Esophagus squamous epithelium (tissue), 5 donors: ENCODE measurements at regions not wholly inside any gene's neighbourhood (a gene's known extent, or its start where the extent isn't known, plus 50 kb on each side); places are given as distances from the start of the nearest gene placed in this dataset.
A peak's percentile ranks its signal among the peaks of the same experiment; 100 is the strongest.

ENCODE experiments used
- DNase-seq: peaks from one replicate; lab custom pipeline; 2025; lab: John Stamatoyannopoulos, UW
- H3K27ac ChIP-seq, 4 donors: fragments of 200-600 bp; sonication (generic); one replicate each; pipeline ENCODE4 v1.5.1; 2016 to 2019; ENCODE audit warnings: mild to moderate bottlenecking in 1 of 4
- H3K27me3 ChIP-seq, 4 donors: fragments of 200-600 bp; sonication (generic); 1 replicate in 3 of 4; 2 replicates in 1 of 4; pipeline versions ENCODE4 v1.5.1 to v1.6.0; 2017 to 2021; ENCODE audit warnings: antibody characterized with exemption in 1 of 4
- H3K36me3 ChIP-seq, 3 donors: fragments of 200-600 bp; sonication (generic); one replicate each; pipeline ENCODE4 v1.5.1; 2016 to 2019
- H3K4me1 ChIP-seq, 3 donors: fragments of 200-600 bp; sonication (generic); one replicate each; pipeline ENCODE4 v1.5.1; 2017 to 2019
- H3K4me3 ChIP-seq, 4 donors: fragments of 200-600 bp; sonication (generic); 1 replicate in 3 of 4; 2 replicates in 1 of 4; pipeline ENCODE4 v1.5.1; 2016 to 2019; ENCODE audit warnings: mild to moderate bottlenecking in 2 of 4, moderate library complexity in 1 of 4
- H3K9me3 ChIP-seq, 3 donors: fragments of 200-600 bp; sonication (generic); one replicate each; pipeline ENCODE4 v1.5.1; 2016 to 2019
- POLR2A ChIP-seq, 4 donors: fragments of 450-650 bp; IDR thresholded peaks; one replicate each; pipeline ENCODE4 v1.6.1; 2017; ENCODE audit warnings: antibody characterized with exemption in 4 of 4, mild to moderate bottlenecking in 4 of 4, moderate library complexity in 3 of 4
- whole genome bisulfite sequencing, 2 donors: methylation state at CpG; one replicate each; pipeline ENCODE4 v1.1.5; 2018; 5-methylcytosine and 5-hydroxymethylcytosine counted together
- intact Hi-C: fragments of 100-400 bp; cut with DNase I; formaldehyde crosslinking; loops from one replicate; pipeline ENCODE4 v1.15.0; 2022
- TF ChIP-seq, protein P1 (sequence below), 6 experiments: fragments of 450-650 bp in 4 of 6; fragments of 200-600 bp in 2 of 6; sonication (generic) in 2 of 6; IDR thresholded peaks; one replicate each; pipeline ENCODE4 v1.5.1; 2016 to 2019; ENCODE audit warnings: antibody characterized with exemption in 6 of 6, mild to moderate bottlenecking in 4 of 6, moderate library complexity in 4 of 6
- donor health status: DM: yes; HTN: yes; CAD: no.

DNA sequence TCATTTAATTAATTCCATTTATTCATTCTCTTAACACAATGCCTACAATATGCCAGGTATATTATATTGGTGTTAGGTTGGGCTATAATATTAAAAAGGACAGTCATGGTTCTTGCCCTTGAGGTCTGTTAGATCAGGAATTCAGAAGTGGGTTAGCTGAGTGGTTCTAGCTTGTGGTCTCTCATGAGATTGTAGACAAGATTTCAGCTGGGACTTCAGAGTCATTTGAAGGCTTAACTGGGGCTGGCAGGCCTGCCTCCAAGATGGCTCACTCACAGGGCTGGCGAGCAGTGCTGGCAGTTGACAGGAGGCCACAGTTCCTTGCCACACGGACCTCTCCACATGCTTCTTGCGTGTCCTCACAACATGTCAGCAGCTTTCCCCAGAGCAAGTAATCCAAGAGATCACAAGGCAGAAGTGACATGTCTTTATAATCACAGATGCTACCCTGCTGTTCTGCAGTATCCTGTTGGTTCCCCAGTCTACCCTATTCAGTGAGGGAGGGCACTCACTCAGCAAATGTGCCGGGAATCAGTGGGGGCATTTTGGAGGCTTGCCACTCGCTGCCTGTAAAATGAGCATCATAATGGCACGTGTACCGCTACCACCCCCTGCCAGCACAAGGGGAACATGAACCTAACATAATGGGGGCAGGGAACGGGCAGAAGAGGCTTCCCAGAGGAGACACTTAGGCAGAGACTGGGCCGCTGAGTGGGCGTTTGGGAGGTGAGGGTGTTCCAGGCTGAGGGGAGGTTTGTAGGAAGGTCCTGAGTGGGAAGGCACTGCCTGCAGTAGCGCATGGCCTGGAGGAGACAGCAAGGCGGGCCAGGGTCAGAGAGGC is 70.0 kb downstream of the EXOSC2 start:
- no peak overlapping the region for H3K4me3 ChIP-seq
- no peak for TF ChIP-seq POLR2A (IDR thresholded peaks at IDR 0.05)
- TF ChIP-seq, protein P1, sequence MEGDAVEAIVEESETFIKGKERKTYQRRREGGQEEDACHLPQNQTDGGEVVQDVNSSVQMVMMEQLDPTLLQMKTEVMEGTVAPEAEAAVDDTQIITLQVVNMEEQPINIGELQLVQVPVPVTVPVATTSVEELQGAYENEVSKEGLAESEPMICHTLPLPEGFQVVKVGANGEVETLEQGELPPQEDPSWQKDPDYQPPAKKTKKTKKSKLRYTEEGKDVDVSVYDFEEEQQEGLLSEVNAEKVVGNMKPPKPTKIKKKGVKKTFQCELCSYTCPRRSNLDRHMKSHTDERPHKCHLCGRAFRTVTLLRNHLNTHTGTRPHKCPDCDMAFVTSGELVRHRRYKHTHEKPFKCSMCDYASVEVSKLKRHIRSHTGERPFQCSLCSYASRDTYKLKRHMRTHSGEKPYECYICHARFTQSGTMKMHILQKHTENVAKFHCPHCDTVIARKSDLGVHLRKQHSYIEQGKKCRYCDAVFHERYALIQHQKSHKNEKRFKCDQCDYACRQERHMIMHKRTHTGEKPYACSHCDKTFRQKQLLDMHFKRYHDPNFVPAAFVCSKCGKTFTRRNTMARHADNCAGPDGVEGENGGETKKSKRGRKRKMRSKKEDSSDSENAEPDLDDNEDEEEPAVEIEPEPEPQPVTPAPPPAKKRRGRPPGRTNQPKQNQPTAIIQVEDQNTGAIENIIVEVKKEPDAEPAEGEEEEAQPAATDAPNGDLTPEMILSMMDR (IDR thresholded peaks at IDR 0.05): no peak
- H3K27me3 ChIP-seq: no peaks in the 10 kb centered on the region
- H3K36me3 ChIP-seq: no peaks in the 10 kb centered on the region
- H3K9me3 ChIP-seq: no peaks in the 10 kb centered on the region
- H3K27ac ChIP-seq: no peak overlapping the region
- H3K4me1 ChIP-seq: peaks cover 6 to 37% (median 10%) of the 10 kb centered on the region in 3 donors
- 89 to 99% methylated on average over 10 to 11 of the region's 12 CpGs for WGBS, 2 donors
- intact Hi-C loops: no loop called here
- no peak for DNase-seq

DNA sequence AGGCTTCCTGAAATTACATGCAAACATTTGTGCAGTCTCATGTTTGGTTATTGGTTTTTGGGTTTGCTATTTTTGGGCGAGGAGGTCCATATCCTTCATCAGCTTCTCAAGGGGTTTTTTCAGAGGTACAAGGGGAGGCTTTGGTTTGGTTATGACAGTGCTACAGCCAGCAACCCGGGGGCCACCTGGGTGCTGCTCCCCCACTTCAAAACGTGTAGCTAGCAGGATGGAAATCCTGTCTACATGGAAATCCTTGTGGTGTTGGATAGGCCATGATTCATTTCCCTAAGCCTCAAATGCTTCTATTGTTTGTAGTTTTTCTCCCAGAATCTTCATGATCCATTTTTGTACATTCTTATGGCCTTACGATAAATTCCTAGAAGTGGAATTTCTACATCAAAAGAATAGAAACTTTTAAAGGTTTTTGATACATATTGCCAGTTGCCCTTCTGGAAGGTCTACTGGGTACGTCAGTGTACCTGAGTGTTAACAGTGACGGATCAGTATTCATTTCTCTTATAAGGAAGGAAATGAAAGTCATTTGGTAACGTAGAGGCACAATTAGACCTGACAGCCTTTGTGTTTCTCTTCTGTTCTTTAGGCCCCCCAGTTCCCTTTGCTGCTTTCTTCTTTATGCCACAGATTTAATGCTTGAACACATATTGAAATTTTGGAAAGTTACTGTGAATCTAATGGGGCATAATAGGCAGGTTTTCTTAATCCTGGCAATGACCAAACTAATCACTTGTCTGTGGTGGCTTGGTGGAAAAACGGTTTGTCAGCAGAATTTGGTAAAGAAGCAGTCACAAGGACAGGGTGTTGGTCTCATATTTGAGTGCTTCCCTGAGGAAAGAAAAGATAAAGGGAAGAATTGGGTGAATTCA is 69.7 kb upstream of the ABL1 start:
- TF ChIP-seq, protein P1 (IDR thresholded peaks at IDR 0.05): no peak
- no peak for TF ChIP-seq POLR2A (IDR thresholded peaks at IDR 0.05)
- no peaks in the 10 kb centered on the region for H3K36me3 ChIP-seq
- peaks cover 6 to 37% (median 10%) of the 10 kb centered on the region in 3 donors for H3K4me1 ChIP-seq
- no peaks in the 10 kb centered on the region for H3K27me3 ChIP-seq
- intact Hi-C loops: loop anchor here (5.0 kb wide), 2 partner anchors 53 to 97 kb away; no protein-coding TSS in a partner anchor
- H3K27ac ChIP-seq: no peak overlapping the region
- no peaks in the 10 kb centered on the region for H3K9me3 ChIP-seq
- no peak for DNase-seq
- H3K4me3 ChIP-seq: no peak overlapping the region
- WGBS, 2 donors: 59 to 62% methylated on average over 8 of the region's 8 CpGs

DNA sequence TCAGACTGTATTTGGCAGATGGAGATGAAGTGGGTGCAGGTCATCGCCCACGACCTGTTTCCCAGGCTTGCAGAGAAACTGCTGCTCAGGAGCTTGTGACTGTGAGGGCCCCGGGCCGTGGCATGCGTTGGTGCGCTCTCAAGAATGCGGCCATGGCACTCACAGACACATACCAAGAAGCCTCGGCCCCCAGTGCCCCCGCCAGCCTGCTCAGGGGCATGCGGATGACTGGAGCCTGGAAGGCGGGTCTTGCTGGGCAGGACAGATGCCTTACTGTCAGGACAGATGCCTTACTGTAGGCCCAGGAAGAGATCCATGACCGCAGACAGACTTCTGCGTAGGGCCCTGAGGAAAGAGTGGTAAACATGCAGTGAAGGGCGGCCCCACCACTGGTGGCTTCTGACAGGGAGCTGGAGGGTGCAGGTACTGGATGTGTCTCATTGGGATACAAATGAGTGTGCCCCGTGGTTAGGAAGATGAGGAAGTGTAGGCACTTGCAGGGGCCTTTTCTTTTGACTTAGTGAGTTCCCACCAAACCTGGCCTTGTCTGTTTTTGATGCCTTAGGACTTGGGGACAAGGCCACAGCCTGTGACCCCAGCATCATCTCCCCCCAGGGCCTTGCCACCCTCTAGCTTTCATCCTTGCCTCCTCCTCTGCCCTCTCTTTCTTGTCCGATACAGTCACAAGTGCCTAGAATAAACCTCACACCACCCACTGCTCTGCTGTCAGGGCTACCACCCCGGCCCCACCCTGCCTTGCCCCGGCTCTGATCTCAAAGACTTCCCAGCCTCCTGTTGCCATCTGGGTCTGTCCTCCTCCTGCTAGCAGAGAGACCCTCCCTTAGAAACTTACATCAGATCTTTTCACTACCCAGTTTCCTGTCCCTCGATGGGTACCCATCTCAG is 68.8 kb upstream of the ABL1 start:
- intact Hi-C loops: loop anchor here (5.0 kb wide), 2 partner anchors 54 to 96 kb away; no protein-coding TSS in a partner anchor
- no peaks in the 10 kb centered on the region for H3K9me3 ChIP-seq
- H3K27ac ChIP-seq: peak overlapping the region in 2 of 4 donors; percentile 15 to 21
- 65% methylated on average over 14 to 15 of the region's 19 CpGs for WGBS, 2 donors
- peaks cover 6 to 43% (median 10%) of the 10 kb centered on the region in 3 donors for H3K4me1 ChIP-seq
- DNase-seq: no peak
- TF ChIP-seq, protein P1 (IDR thresholded peaks at IDR 0.05): no peak
- TF ChIP-seq POLR2A (IDR thresholded peaks at IDR 0.05): no peak
- H3K4me3 ChIP-seq: no peak overlapping the region
- no peaks in the 10 kb centered on the region for H3K27me3 ChIP-seq
- H3K36me3 ChIP-seq: no peaks in the 10 kb centered on the region

DNA sequence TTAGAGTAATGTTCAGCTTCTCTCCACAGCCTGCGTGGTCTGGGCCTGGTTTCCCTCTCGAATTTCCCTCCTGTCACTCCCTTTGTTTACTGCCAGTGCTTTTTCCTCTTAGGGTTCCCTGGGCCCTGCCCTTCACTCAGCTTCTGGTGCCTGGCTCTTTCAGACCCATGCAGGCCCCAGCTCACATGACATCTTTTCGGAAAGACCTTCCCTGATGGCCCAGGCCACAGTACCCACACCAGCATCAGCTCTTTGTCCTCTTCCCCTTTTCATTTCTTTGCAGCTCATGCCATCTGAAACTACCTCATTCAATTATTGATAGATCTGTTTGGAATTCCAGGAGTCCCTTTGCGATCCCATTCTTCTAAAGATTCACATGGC is 68.1 kb upstream of the ABL1 start:
- peak overlapping the region in 2 of 4 donors; percentile 15 to 21 for H3K27ac ChIP-seq
- no peaks in the 10 kb centered on the region for H3K27me3 ChIP-seq
- intact Hi-C loops: loop anchor here (5.0 kb wide), 2 partner anchors 55 to 95 kb away; no protein-coding TSS in a partner anchor
- 55 to 63% methylated on average over 4 of the region's 4 CpGs for WGBS, 2 donors
- peaks cover 6 to 43% (median 10%) of the 10 kb centered on the region in 3 donors for H3K4me1 ChIP-seq
- no peak for DNase-seq
- H3K4me3 ChIP-seq: no peak overlapping the region
- no peaks in the 10 kb centered on the region for H3K36me3 ChIP-seq
- TF ChIP-seq, protein P1 (IDR thresholded peaks at IDR 0.05): no peak
- no peak for TF ChIP-seq POLR2A (IDR thresholded peaks at IDR 0.05)
- no peaks in the 10 kb centered on the region for H3K9me3 ChIP-seq
